HG03439 (cell line): ENCODE measurements at regions not wholly inside any gene's neighbourhood (a gene's known extent, or its start where the extent isn't known, plus 50 kb on each side); places are given as distances from the start of the nearest gene placed in this dataset.

Source experiments
- ATAC-seq: cut with Tn5 transposase; IDR thresholded peaks from one replicate; pipeline ENCODE4 v1.9.1; 2021; ENCODE audit warnings: mild to moderate bottlenecking, moderate library complexity; ENCODE audit not compliant: unreplicated experiment

GRCh38 chr2:4455486-4456155 is 752.2 kb downstream of the DCDC2C start:
- no peak for ATAC-seq

GRCh38 chr2:4464634-4465266 is 761.4 kb downstream of the DCDC2C start:
- no peak for ATAC-seq

GRCh38 chr2:4465671-4466070 is 762.3 kb downstream of the DCDC2C start:
- ATAC-seq = no peak

- ATAC-seq = no peak
Observed at GRCh38 chr2:4475618-4476017, 772.2 kb downstream of the DCDC2C start.

GRCh38 chr2:4483050-4483449 is 779.7 kb downstream of the DCDC2C start:
- ATAC-seq = no peak

GRCh38 chr2:4486971-4487370 is 783.6 kb downstream of the DCDC2C start:
- ATAC-seq = no peak

GRCh38 chr2:4499316-4500030 is 796.1 kb downstream of the DCDC2C start:
- no peak for ATAC-seq

- ATAC-seq = no peak
Observed at GRCh38 chr2:4501525-4501924, 798.1 kb downstream of the DCDC2C start.

GRCh38 chr2:4502230-4502843 is 799.0 kb downstream of the DCDC2C start:
- ATAC-seq = no peak

- no peak for ATAC-seq
Observed at GRCh38 chr2:4507661-4508060, 804.3 kb downstream of the DCDC2C start.

GRCh38 chr2:4515871-4516761 is 812.7 kb downstream of the DCDC2C start:
- ATAC-seq = no peak

GRCh38 chr2:4518596-4518995 is 815.2 kb downstream of the DCDC2C start:
- ATAC-seq = no peak

GRCh38 chr2:4522498-4523421 is 819.4 kb downstream of the DCDC2C start:
- no peak for ATAC-seq

- ATAC-seq = no peak
Observed at GRCh38 chr2:4527416-4527815, 824.0 kb downstream of the DCDC2C start.

- ATAC-seq = no peak
Observed at GRCh38 chr2:4528246-4528645, 824.9 kb downstream of the DCDC2C start.

GRCh38 chr2:4528773-4529172 is 825.4 kb downstream of the DCDC2C start:
- no peak for ATAC-seq

- ATAC-seq = no peak
Observed at GRCh38 chr2:4529738-4530137, 826.4 kb downstream of the DCDC2C start.

GRCh38 chr2:4530231-4530630 is 826.9 kb downstream of the DCDC2C start:
- ATAC-seq = no peak

GRCh38 chr2:4533806-4534205 is 830.4 kb downstream of the DCDC2C start:
- ATAC-seq = no peak

GRCh38 chr2:4539121-4539520 is 835.7 kb downstream of the DCDC2C start:
- ATAC-seq = no peak
